Heart right ventricle (tissue), 16 donors: ENCODE measurements at regions not wholly inside any gene's neighbourhood (a gene's known extent, or its start where the extent isn't known, plus 50 kb on each side); places are given as distances from the start of the nearest gene placed in this dataset.

Source experiments
- ATAC-seq, 8 donors: fragments of 200-7000 bp; cut with Tn5 transposase; one replicate each; pipeline ENCODE4 v1.9.1; 2020; ENCODE audit warnings: mild to moderate bottlenecking in 8 of 8, moderate library complexity in 8 of 8, moderate number of reproducible peaks in 1 of 8
- DNase-seq, 2 donors: peaks; one replicate each; pipeline ENCODE4 v3.0.0-alpha.2; 2020
- H3K27ac ChIP-seq, 10 donors: fragments of 200-600 bp; sonication (generic) in 2 of 10; one replicate each; pipeline versions ENCODE4 v1.5.0 to v1.8.0; 2020 to 2022; ENCODE audit warnings: mild to moderate bottlenecking in 3 of 10
- H3K27me3 ChIP-seq, 7 donors: fragments of 200-600 bp; one replicate each; pipeline ENCODE4 v1.8.0; 2021 to 2022; ENCODE audit warnings: mild to moderate bottlenecking in 2 of 7
- H3K36me3 ChIP-seq, 9 donors: fragments of 200-600 bp; sonication (generic) in 1 of 9; one replicate each; pipeline versions ENCODE4 v1.5.0 to v1.8.0; 2020 to 2022; ENCODE audit warnings: mild to moderate bottlenecking in 2 of 9
- H3K4me1 ChIP-seq, 9 donors: fragments of 200-600 bp; sonication (generic) in 1 of 9; one replicate each; pipeline versions ENCODE4 v1.5.0 to v1.8.0; 2020 to 2022; ENCODE audit warnings: mild to moderate bottlenecking in 4 of 9
- H3K4me3 ChIP-seq, 10 donors: fragments of 200-600 bp; sonication (generic) in 2 of 10; one replicate each; pipeline versions ENCODE4 v1.5.0 to v1.8.0; 2020 to 2022; ENCODE audit warnings: mild to moderate bottlenecking in 7 of 10, moderate library complexity in 2 of 10
- H3K9me3 ChIP-seq, 11 donors: fragments of 200-600 bp in 10 of 11; sonication (generic) in 2 of 11; one replicate each; pipeline versions ENCODE4 v1.5.0 to v1.8.0; 2013 to 2022; ENCODE audit warnings: mild to moderate bottlenecking in 2 of 11, control low read depth in 1 of 11, moderate library complexity in 1 of 11
- WGBS, 2 donors: extraction: QIAGEN DNeasy Blood & Tissue Kit; methylation state at CpG; one replicate each; pipeline ENCODE4 v1.1.7; 2013; ENCODE audit warnings: inconsistent platforms in 1 of 2; 5-methylcytosine and 5-hydroxymethylcytosine counted together
- intact Hi-C, 10 donors: fragments of 100-400 bp; cut with DNase I; formaldehyde crosslinking; loops; one replicate each; pipeline versions ENCODE4 v1.11.1 to v1.14.2; 2022
- TF ChIP-seq, protein P1 (sequence below), 9 donors: fragments of 200-600 bp; sonication (generic) in 2 of 9; IDR thresholded peaks; one replicate each; pipeline versions ENCODE4 v1.5.0 to v1.8.0; 2021 to 2022; ENCODE audit warnings: antibody characterized with exemption in 9 of 9, mild to moderate bottlenecking in 5 of 9, moderate library complexity in 1 of 9
- donor health status: Arrhythmogenic right ventricular cardiomyopathy.
- donor health status: ischemic (EF 13 %, LVEDD 7.1; RV severe dilation, severe dysfunction).
- donor health status: healthy with polysubstance abuse.
- donor health status: DM: no; HTN: yes; CAD: no.
- donor health status: DM: no; HTN: no; CAD: no.
- donor health status: ischemic (EF 25% LVEDD 6.9; RV normal size, moderate dysfunction).
- donor health status: ischemic (EF 25% LVEDD 5.7; RV mildly dilated, moderate dysfunction).
- donor health status: healthy.
- donor health status: DM: yes; HTN: yes; CAD: no.
- donor health status: Ischemic cardiomyopathy.
- donor health status: ischemic (EF 35%, LVEDD 5.7; RV mildly dilated, moderate dysfunction).
- donor health status: nonischemic (EF 11% LVEDD 7.7; RV severe dilation, severe dysfunction).
- donor health status: DM: yes; HTN: yes; CAD: no.
- donor health status: PGD.
- donor health status: ischemic (EF 29% LVEDD 5.4; RV normal size, mild dysfunction).
- donor health status: nonischemic (EF 23%, LVEDD 6.1; RV moderate dilation, normal function).

DNA sequence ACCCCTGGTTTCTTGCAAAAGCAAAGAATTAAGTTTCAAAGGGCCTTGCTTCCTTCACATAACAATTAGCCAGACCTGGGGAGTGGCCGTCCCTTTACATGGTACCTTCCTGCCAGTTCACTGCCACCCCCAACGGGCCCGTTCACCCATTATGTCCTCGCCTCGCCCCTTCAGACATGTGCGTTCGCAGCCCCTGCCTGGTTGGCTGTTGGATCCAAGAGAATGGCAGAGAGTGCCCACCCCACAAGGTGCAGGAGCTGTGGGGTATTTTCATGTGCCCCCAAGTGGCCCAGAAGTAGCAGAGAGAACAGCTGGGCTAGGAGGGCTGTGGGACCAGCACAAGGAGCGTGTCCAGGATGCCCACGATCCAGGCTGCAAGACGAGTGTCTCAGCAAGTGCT, 422.9 kb upstream of the SULF2 start:
- 95% methylated on average over 10 of the region's 10 CpGs for WGBS, 2 donors
- peaks cover 0 to 4% (median 0%) of the 10 kb centered on the region in 9 donors for H3K4me1 ChIP-seq
- TF ChIP-seq, protein P1, sequence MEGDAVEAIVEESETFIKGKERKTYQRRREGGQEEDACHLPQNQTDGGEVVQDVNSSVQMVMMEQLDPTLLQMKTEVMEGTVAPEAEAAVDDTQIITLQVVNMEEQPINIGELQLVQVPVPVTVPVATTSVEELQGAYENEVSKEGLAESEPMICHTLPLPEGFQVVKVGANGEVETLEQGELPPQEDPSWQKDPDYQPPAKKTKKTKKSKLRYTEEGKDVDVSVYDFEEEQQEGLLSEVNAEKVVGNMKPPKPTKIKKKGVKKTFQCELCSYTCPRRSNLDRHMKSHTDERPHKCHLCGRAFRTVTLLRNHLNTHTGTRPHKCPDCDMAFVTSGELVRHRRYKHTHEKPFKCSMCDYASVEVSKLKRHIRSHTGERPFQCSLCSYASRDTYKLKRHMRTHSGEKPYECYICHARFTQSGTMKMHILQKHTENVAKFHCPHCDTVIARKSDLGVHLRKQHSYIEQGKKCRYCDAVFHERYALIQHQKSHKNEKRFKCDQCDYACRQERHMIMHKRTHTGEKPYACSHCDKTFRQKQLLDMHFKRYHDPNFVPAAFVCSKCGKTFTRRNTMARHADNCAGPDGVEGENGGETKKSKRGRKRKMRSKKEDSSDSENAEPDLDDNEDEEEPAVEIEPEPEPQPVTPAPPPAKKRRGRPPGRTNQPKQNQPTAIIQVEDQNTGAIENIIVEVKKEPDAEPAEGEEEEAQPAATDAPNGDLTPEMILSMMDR (IDR thresholded peaks at IDR 0.05), result no peak
- H3K27ac ChIP-seq, result no peak overlapping the region
- no peaks in the 10 kb centered on the region for H3K9me3 ChIP-seq
- intact Hi-C loops, result no loop called here
- peaks cover 0 to 3% (median 0%) of the 10 kb centered on the region in 7 donors for H3K27me3 ChIP-seq
- ATAC-seq (no peak), DNase-seq (no peak)
- H3K36me3 ChIP-seq, result no peaks in the 10 kb centered on the region
- H3K4me3 ChIP-seq, result no peak overlapping the region

DNA sequence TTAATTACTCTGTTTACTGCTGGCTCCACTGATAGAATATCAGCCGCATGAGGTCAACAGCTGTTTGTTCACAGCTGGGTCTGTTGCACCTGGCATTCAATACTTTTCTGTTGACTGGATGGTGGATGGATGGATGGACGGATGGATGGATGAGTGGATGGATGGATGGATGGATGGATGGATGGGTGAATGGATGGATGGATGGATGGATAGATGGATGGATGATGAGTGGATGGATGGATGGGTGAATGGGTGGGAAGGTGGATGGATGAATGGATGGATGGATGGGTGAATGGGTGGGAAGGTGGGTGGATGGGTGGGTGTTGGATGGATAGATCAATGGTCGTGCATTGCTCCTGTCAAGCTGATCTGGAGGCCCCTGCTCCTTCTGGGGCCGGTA, 422.2 kb upstream of the SULF2 start:
- H3K4me3 ChIP-seq, result no peak overlapping the region
- intact Hi-C loops, result no loop called here
- no peaks in the 10 kb centered on the region for H3K36me3 ChIP-seq
- H3K9me3 ChIP-seq, result no peaks in the 10 kb centered on the region
- H3K27me3 ChIP-seq, result peaks cover 0 to 3% (median 0%) of the 10 kb centered on the region in 7 donors
- H3K4me1 ChIP-seq, result peaks cover 0 to 4% (median 0%) of the 10 kb centered on the region in 9 donors
- 83 to 89% methylated on average over 4 of the region's 4 CpGs for WGBS, 2 donors
- no peak for ATAC-seq
- DNase-seq, result no peak
- no peak overlapping the region for H3K27ac ChIP-seq
- TF ChIP-seq, protein P1 (IDR thresholded peaks at IDR 0.05), result no peak

DNA sequence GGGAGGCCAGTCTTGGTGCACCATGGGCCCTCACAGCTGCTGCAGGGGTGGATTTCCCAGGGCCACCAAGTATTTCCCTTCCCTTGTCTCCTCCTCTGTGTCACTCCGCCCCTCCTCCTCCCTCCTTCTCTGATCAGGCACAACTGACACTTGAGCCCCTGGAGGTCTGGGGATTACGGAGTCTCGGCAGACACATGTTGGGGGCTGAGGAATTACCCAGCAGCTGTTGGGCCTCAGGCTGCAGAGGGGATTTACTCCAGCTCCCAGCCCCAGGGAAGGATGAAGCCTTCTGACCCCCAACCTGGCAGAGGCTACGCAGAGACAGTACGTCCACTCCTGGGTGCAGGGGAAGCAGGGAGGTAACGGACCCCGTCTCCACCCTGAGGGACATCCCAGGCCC, 420.5 kb upstream of the SULF2 start:
- peaks cover 0 to 11% (median 3%) of the 10 kb centered on the region in 7 donors for H3K27me3 ChIP-seq
- ATAC-seq (no peak), DNase-seq (no peak)
- TF ChIP-seq, protein P1 (IDR thresholded peaks at IDR 0.05), result no peak
- no peak overlapping the region for H3K27ac ChIP-seq
- intact Hi-C loops, result no loop called here
- no peaks in the 10 kb centered on the region for H3K36me3 ChIP-seq
- H3K4me1 ChIP-seq, result peaks cover 0 to 4% (median 0%) of the 10 kb centered on the region in 9 donors
- 86 to 93% methylated on average over 7 of the region's 7 CpGs for WGBS, 2 donors
- H3K4me3 ChIP-seq, result no peak overlapping the region
- H3K9me3 ChIP-seq, result no peaks in the 10 kb centered on the region

DNA sequence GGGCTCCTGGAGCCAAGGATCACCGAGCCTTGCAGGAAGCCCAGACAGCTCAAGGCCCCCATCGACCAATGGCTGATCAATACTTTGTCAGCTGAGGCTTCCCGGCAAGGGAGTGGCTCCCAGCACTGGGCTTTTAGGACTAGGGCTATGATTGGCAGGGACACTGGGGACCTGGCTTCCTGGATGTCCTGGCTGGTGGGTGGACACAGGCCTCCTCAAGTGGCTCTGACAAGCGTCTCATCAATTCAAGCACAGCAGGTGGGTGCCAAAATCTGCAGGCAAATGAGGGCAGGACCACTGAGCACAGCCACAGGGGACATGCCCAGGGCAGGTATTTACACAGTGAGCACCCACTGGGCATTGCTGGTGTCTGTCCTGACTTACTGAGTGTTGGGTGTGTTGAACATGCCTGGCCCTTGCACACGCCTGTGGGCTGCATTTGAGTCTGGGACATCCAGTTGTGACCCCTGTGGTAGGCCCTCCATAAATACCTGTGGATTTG, 420.1 kb upstream of the SULF2 start:
- Histone ChIP-seq H3K27ac (no peak overlapping the region), H3K27me3 (peaks cover 0 to 15% (median 7%) of the 10 kb centered on the region in 7 donors), H3K4me3 (no peak overlapping the region), H3K36me3 (no peaks in the 10 kb centered on the region), H3K4me1 (peaks cover 0 to 4% (median 0%) of the 10 kb centered on the region in 9 donors), H3K9me3 (no peaks in the 10 kb centered on the region)
- intact Hi-C loops, result no loop called here
- 80 to 86% methylated on average over 5 of the region's 5 CpGs for WGBS, 2 donors
- ATAC-seq, result no peak
- TF ChIP-seq, protein P1 (IDR thresholded peaks at IDR 0.05), result no peak
- DNase-seq, result no peak
